Type B pancreatic cell (in vitro differentiated cells): ENCODE measurements at regions not wholly inside any gene's neighbourhood (a gene's known extent, or its start where the extent isn't known, plus 50 kb on each side); places are given as distances from the start of the nearest gene placed in this dataset.
"Not testable (repeated sequence)": the region's sequence is repeated elsewhere in the genome, so short reads cannot be mapped to it uniquely, and the experiment has no call there.

Experiments used
- DNase-seq: peaks from one replicate; pipeline ENCODE4 v3.0.0; 2021; ENCODE audit warnings: mixed read lengths; ENCODE audit not compliant: unreplicated experiment; ENCODE audit errors: extremely low spot score
- H3K27ac Mint-ChIP-seq: 2 replicates; pipeline ENCODE4 v1.8.0; 2021; ENCODE audit warnings: mild to moderate bottlenecking, mixed read lengths
- H3K27me3 Mint-ChIP-seq: 2 replicates; pipeline ENCODE4 v1.8.0; 2021; ENCODE audit warnings: mixed read lengths
- H3K36me3 Mint-ChIP-seq: 2 replicates; pipeline ENCODE4 v1.8.0; 2021; ENCODE audit warnings: mixed read lengths
- H3K4me1 Mint-ChIP-seq: one replicate; pipeline ENCODE4 v1.8.0; 2021; ENCODE audit warnings: mixed read lengths; ENCODE audit not compliant: unreplicated experiment
- H3K4me3 Mint-ChIP-seq: 2 replicates; pipeline ENCODE4 v1.8.0; 2021; ENCODE audit warnings: mild to moderate bottlenecking, mixed read lengths
- H3K9me3 Mint-ChIP-seq: 2 replicates; pipeline ENCODE4 v1.8.0; 2021; ENCODE audit warnings: mixed read lengths
- CTCF ChIP-seq: fragments of 200-600 bp; sonication (generic); conservative IDR thresholded peaks from 2 replicates; pipeline ENCODE4 v1.5.0; 2021; ENCODE audit warnings: antibody characterized with exemption, mild to moderate bottlenecking

GRCh38 chr2:63735931-63736330 is 105.8 kb upstream of the UGP2 start:
- Mint-ChIP-seq H3K27ac (no peak overlapping the region), H3K4me1 (peaks cover 13% of the 10 kb centered on the region), H3K27me3 (no peaks in the 10 kb centered on the region), H3K4me3 (no peak overlapping the region), H3K36me3 (no peaks in the 10 kb centered on the region), H3K9me3 (no peaks in the 10 kb centered on the region)
- no peak for DNase-seq
- TF ChIP-seq CTCF, result no peak

- Mint-ChIP-seq H3K36me3 (no peaks in the 10 kb centered on the region), H3K27ac (no peak overlapping the region), H3K9me3 (no peaks in the 10 kb centered on the region), H3K4me1 (peaks cover 13% of the 10 kb centered on the region), H3K27me3 (no peaks in the 10 kb centered on the region), H3K4me3 (no peak overlapping the region)
- no peak for DNase-seq
- no peak for TF ChIP-seq CTCF
Observed at GRCh38 chr2:63736354-63736753, 105.3 kb upstream of the UGP2 start.

- Mint-ChIP-seq H3K4me3 (no peak overlapping the region), H3K27ac (no peak overlapping the region), H3K4me1 (peaks cover 13% of the 10 kb centered on the region)
Observed at GRCh38 chr2:63737081-63737751, 104.5 kb upstream of the UGP2 start.

GRCh38 chr2:63738019-63738418 is 103.7 kb upstream of the UGP2 start:
- H3K27me3 Mint-ChIP-seq, result no peaks in the 10 kb centered on the region
- H3K4me1 Mint-ChIP-seq, result peaks cover 13% of the 10 kb centered on the region
- DNase-seq, result no peak
- H3K9me3 Mint-ChIP-seq, result no peaks in the 10 kb centered on the region
- H3K27ac Mint-ChIP-seq, result no peak overlapping the region
- H3K4me3 Mint-ChIP-seq, result no peak overlapping the region
- H3K36me3 Mint-ChIP-seq, result no peaks in the 10 kb centered on the region
- no peak for TF ChIP-seq CTCF

More at GRCh38 chr2:63737081-63737751, 104.5 kb upstream of the UGP2 start:
- TF ChIP-seq CTCF, result no peak
- Mint-ChIP-seq H3K9me3 (no peaks in the 10 kb centered on the region), H3K36me3 (no peaks in the 10 kb centered on the region), H3K27me3 (no peaks in the 10 kb centered on the region)
- no peak for DNase-seq

- H3K36me3 Mint-ChIP-seq, DNase-seq, H3K9me3 Mint-ChIP-seq, H3K4me3 Mint-ChIP-seq, H3K27me3 Mint-ChIP-seq, H3K27ac Mint-ChIP-seq: not testable (repeated sequence)
- H3K4me1 Mint-ChIP-seq, result peaks cover 13% of the 10 kb centered on the region
Observed at GRCh38 chr2:63739180-63739579, 102.5 kb upstream of the UGP2 start.

- H3K4me3 Mint-ChIP-seq, result no peak overlapping the region
- no peak for TF ChIP-seq CTCF
- no peak overlapping the region for H3K27ac Mint-ChIP-seq
- H3K27me3 Mint-ChIP-seq, result no peaks in the 10 kb centered on the region
- DNase-seq, result no peak
- peaks cover 12% of the 10 kb centered on the region for H3K4me1 Mint-ChIP-seq
- no peaks in the 10 kb centered on the region for H3K36me3 Mint-ChIP-seq
- H3K9me3 Mint-ChIP-seq, result no peaks in the 10 kb centered on the region
Observed at GRCh38 chr2:63740020-63740419, 101.7 kb upstream of the UGP2 start.
